ENCODE measurements at regions not wholly inside any gene's neighbourhood (a gene's known extent, or its start where the extent isn't known, plus 50 kb on each side); places are given as distances from the start of the nearest gene placed in this dataset.

DNA sequence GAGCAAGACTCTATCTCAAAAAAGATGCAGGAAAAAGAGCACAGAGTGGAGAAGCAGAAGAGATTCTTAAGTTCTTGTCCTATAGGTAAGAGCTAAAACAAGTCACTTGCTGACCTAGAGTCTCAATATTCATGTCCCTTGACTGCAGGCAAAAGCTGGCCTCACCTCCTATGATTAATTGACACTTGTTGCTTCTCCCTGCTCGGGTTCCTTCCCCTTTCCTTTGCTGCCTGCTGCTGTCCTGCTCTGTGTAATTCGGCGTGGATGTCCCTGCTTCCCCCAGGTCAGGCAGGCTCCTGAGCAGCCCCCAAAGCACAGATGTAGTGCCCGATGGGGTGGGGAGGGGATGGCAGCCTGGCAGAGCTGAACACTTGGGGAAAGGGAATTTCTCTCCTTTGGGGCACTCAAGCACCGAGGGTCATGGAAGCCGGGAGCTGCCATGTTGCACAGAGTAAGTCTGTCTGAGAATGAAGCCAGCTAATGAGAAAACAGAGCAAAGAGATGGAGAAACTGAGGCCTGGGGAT lies 60.8 kb upstream of the NUP50 start:
- Histone ChIP-seq H3K4me3 (replicated peaks; ENCODE audit: low read depth, low read length) (no peak overlapping the region), H3K36me3 (ENCODE audit: control insufficient read depth, insufficient read depth, low read length) (no peaks in the 10 kb centered on the region), H3K27me3 (replicated peaks; ENCODE audit: control insufficient read depth, insufficient read depth, low read length) (no peaks in the 10 kb centered on the region; the same call in 1 of the 2 replicates)
- no peak for DNase-seq (ENCODE audit: extremely low read depth, insufficient read length)
- TF ChIP-seq, protein P1, sequence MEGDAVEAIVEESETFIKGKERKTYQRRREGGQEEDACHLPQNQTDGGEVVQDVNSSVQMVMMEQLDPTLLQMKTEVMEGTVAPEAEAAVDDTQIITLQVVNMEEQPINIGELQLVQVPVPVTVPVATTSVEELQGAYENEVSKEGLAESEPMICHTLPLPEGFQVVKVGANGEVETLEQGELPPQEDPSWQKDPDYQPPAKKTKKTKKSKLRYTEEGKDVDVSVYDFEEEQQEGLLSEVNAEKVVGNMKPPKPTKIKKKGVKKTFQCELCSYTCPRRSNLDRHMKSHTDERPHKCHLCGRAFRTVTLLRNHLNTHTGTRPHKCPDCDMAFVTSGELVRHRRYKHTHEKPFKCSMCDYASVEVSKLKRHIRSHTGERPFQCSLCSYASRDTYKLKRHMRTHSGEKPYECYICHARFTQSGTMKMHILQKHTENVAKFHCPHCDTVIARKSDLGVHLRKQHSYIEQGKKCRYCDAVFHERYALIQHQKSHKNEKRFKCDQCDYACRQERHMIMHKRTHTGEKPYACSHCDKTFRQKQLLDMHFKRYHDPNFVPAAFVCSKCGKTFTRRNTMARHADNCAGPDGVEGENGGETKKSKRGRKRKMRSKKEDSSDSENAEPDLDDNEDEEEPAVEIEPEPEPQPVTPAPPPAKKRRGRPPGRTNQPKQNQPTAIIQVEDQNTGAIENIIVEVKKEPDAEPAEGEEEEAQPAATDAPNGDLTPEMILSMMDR (IDR thresholded peaks at IDR 0.05; ENCODE audit: insufficient read depth, low read length, poor library complexity, severe bottlenecking), result no peak

DNA sequence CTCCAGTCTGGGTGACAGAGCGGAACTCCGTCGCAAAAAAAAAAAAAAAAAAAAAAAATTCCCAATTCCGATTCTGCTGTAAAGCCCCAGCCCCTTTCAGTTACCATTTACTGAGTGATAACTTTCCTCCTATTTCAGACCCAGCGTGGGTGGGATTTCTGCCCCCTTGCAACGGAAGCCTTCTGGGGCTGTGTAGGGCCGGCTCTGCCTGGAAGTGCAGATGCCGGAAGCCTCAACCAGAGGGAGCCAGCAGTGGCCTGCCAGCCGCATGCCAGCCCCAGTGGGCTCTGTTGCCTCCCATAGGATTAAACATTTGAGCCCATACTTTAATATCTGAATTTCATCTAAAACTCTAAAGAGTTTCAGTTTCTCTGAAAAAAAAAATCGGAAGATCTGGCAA lies 60.0 kb upstream of the NUP50 start:
- H3K27me3 ChIP-seq (replicated peaks; ENCODE audit: control insufficient read depth, insufficient read depth, low read length), result no peaks in the 10 kb centered on the region; the same call in 1 of the 2 replicates
- no peak overlapping the region for H3K4me3 ChIP-seq (replicated peaks; ENCODE audit: low read depth, low read length)
- no peaks in the 10 kb centered on the region for H3K36me3 ChIP-seq (ENCODE audit: control insufficient read depth, insufficient read depth, low read length)
- DNase-seq (ENCODE audit: extremely low read depth, insufficient read length), result no peak
- TF ChIP-seq, protein P1 (IDR thresholded peaks at IDR 0.05; ENCODE audit: insufficient read depth, low read length, poor library complexity, severe bottlenecking), result no peak

DNA sequence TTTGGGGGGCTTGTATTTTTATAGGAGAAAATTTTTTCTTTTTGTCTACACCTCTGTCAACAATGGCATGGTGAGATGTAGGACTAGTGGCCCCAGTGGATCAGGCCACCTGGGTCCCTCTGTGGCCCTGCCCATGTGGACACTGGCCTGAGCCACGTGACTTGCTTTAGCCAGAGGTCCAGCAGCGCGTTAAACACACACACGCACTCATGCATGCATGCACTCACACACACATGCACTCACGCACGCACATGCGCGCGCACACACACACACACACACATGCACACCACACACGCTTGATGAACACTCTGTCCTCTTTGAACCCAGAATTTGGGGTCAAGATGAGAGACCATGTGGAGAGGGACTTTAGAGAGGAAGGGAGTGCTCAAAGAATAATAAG lies 59.4 kb upstream of the NUP50 start:
- TF ChIP-seq, protein P1 (IDR thresholded peaks at IDR 0.05; ENCODE audit: insufficient read depth, low read length, poor library complexity, severe bottlenecking), result no peak
- Histone ChIP-seq H3K4me3 (replicated peaks; ENCODE audit: low read depth, low read length) (no peak overlapping the region), H3K27me3 (replicated peaks; ENCODE audit: control insufficient read depth, insufficient read depth, low read length) (no peaks in the 10 kb centered on the region; the same call in 1 of the 2 replicates), H3K36me3 (ENCODE audit: control insufficient read depth, insufficient read depth, low read length) (no peaks in the 10 kb centered on the region)
- no peak for DNase-seq (ENCODE audit: extremely low read depth, insufficient read length)

DNA sequence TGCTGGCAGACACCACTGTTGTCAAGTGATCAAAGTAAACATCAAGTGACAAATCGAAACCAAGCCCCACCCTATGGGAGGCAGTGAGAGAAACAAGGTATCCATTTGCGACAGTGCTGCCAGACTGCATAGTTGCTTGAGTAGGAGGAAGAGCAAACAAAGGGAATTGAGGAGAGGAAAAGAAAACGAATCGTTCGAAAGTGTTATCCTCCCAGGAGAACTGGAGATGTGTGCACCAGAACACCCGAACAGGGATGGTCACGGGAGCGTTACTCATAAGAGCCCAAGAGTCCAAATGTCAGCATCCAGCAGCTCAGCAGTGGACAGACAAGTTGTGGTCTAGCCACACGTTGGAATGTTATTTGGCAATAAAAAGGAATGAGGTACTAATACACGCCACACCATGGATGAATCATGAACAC lies 58.4 kb upstream of the NUP50 start:
- Histone ChIP-seq H3K4me3 (replicated peaks; ENCODE audit: low read depth, low read length) (no peak overlapping the region), H3K36me3 (ENCODE audit: control insufficient read depth, insufficient read depth, low read length) (no peaks in the 10 kb centered on the region), H3K27me3 (replicated peaks; ENCODE audit: control insufficient read depth, insufficient read depth, low read length) (no peaks in the 10 kb centered on the region; the same call in 1 of the 2 replicates)
- DNase-seq (ENCODE audit: extremely low read depth, insufficient read length), result no peak
- TF ChIP-seq, protein P1 (IDR thresholded peaks at IDR 0.05; ENCODE audit: insufficient read depth, low read length, poor library complexity, severe bottlenecking), result no peak

DNA sequence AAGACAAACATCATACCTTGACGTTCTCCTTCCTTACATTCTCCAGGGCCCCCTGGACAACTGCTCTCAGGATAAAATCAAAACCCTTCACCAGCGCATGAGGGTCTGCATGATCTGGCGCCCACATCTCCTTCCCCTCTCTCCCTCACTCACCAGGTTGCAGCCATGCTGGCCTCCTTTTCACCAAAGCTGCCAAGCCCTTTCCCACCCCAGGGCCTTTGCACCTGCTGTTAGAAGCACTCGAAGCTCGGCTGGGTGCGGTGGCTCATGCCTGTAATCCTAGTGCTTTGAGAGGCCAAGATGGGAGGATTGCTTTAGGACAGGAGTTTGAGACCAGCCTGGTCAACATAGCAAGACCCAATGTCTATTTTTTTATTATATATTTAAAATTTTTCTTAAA lies 56.1 kb upstream of the NUP50 start:
- no peaks in the 10 kb centered on the region; the same call in 1 of the 2 replicates for H3K27me3 ChIP-seq (replicated peaks; ENCODE audit: control insufficient read depth, insufficient read depth, low read length)
- TF ChIP-seq, protein P1 (IDR thresholded peaks at IDR 0.05; ENCODE audit: insufficient read depth, low read length, poor library complexity, severe bottlenecking), result no peak

More for the DNA sequence above, 56.1 kb upstream of the NUP50 start:
- no peak overlapping the region for H3K4me3 ChIP-seq (replicated peaks; ENCODE audit: low read depth, low read length)
- DNase-seq (ENCODE audit: extremely low read depth, insufficient read length), result no peak
- no peaks in the 10 kb centered on the region for H3K36me3 ChIP-seq (ENCODE audit: control insufficient read depth, insufficient read depth, low read length)
